ENCODE measurements at regions not wholly inside any gene's neighbourhood (a gene's known extent, or its start where the extent isn't known, plus 50 kb on each side); places are given as distances from the start of the nearest gene placed in this dataset.

- H3K4me3 Mint-ChIP-seq (ENCODE audit: unreplicated experiment): no peak overlapping the region
- H3K27ac Mint-ChIP-seq (ENCODE audit: unreplicated experiment): no peak overlapping the region
- no peak for TF ChIP-seq CTCF (IDR thresholded peaks at IDR 0.05; ENCODE audit: unreplicated experiment)
- DNase-seq (ENCODE audit: low spot score): no peak
- H3K4me1 Mint-ChIP-seq (ENCODE audit: unreplicated experiment): no peaks in the 10 kb centered on the region
- no peaks in the 10 kb centered on the region for H3K36me3 Mint-ChIP-seq (ENCODE audit: low read depth, unreplicated experiment)
- no peaks in the 10 kb centered on the region for H3K27me3 Mint-ChIP-seq (ENCODE audit: unreplicated experiment)
- H3K9me3 Mint-ChIP-seq (ENCODE audit: unreplicated experiment): no peaks in the 10 kb centered on the region
Measured at GRCh38 chr11:81915045-81915444, 818.6 kb downstream of the FAM181B start.

GRCh38 chr11:81913793-81914192, 819.9 kb downstream of the FAM181B start:
- no peak overlapping the region for H3K4me3 Mint-ChIP-seq (ENCODE audit: unreplicated experiment)

GRCh38 chr11:81907996-81908395, 825.7 kb downstream of the FAM181B start:
- no peak overlapping the region for H3K4me3 Mint-ChIP-seq (ENCODE audit: unreplicated experiment)
- no peak overlapping the region for H3K27ac Mint-ChIP-seq (ENCODE audit: unreplicated experiment)
- no peaks in the 10 kb centered on the region for H3K36me3 Mint-ChIP-seq (ENCODE audit: low read depth, unreplicated experiment)

More at GRCh38 chr11:81913793-81914192, 819.9 kb downstream of the FAM181B start:
- DNase-seq (ENCODE audit: low spot score): no peak
- no peak for TF ChIP-seq CTCF (IDR thresholded peaks at IDR 0.05; ENCODE audit: unreplicated experiment)
- Mint-ChIP-seq H3K36me3 (ENCODE audit: low read depth, unreplicated experiment) (no peaks in the 10 kb centered on the region), H3K9me3 (ENCODE audit: unreplicated experiment) (no peaks in the 10 kb centered on the region), H3K4me1 (ENCODE audit: unreplicated experiment) (no peaks in the 10 kb centered on the region), H3K27ac (ENCODE audit: unreplicated experiment) (no peak overlapping the region), H3K27me3 (ENCODE audit: unreplicated experiment) (no peaks in the 10 kb centered on the region)

GRCh38 chr11:81899156-81899555, 834.5 kb downstream of the FAM181B start:
- DNase-seq (ENCODE audit: low spot score): no peak
- Mint-ChIP-seq H3K4me3 (ENCODE audit: unreplicated experiment) (no peak overlapping the region), H3K4me1 (ENCODE audit: unreplicated experiment) (no peaks in the 10 kb centered on the region), H3K36me3 (ENCODE audit: low read depth, unreplicated experiment) (no peaks in the 10 kb centered on the region), H3K27ac (ENCODE audit: unreplicated experiment) (no peak overlapping the region), H3K9me3 (ENCODE audit: unreplicated experiment) (no peaks in the 10 kb centered on the region), H3K27me3 (ENCODE audit: unreplicated experiment) (no peaks in the 10 kb centered on the region)
- no peak for TF ChIP-seq CTCF (IDR thresholded peaks at IDR 0.05; ENCODE audit: unreplicated experiment)

More at GRCh38 chr11:81907996-81908395, 825.7 kb downstream of the FAM181B start:
- no peaks in the 10 kb centered on the region for H3K27me3 Mint-ChIP-seq (ENCODE audit: unreplicated experiment)
- no peaks in the 10 kb centered on the region for H3K9me3 Mint-ChIP-seq (ENCODE audit: unreplicated experiment)
- no peak for TF ChIP-seq CTCF (IDR thresholded peaks at IDR 0.05; ENCODE audit: unreplicated experiment)
- DNase-seq (ENCODE audit: low spot score): no peak
- no peaks in the 10 kb centered on the region for H3K4me1 Mint-ChIP-seq (ENCODE audit: unreplicated experiment)

GRCh38 chr11:81897639-81898038, 836.0 kb downstream of the FAM181B start:
- H3K27me3 Mint-ChIP-seq (ENCODE audit: unreplicated experiment): no peaks in the 10 kb centered on the region
- no peak overlapping the region for H3K27ac Mint-ChIP-seq (ENCODE audit: unreplicated experiment)
- H3K9me3 Mint-ChIP-seq (ENCODE audit: unreplicated experiment): no peaks in the 10 kb centered on the region
- no peaks in the 10 kb centered on the region for H3K4me1 Mint-ChIP-seq (ENCODE audit: unreplicated experiment)
- no peaks in the 10 kb centered on the region for H3K36me3 Mint-ChIP-seq (ENCODE audit: low read depth, unreplicated experiment)
- TF ChIP-seq CTCF (IDR thresholded peaks at IDR 0.05; ENCODE audit: unreplicated experiment): no peak
- no peak overlapping the region for H3K4me3 Mint-ChIP-seq (ENCODE audit: unreplicated experiment)
- no peak for DNase-seq (ENCODE audit: low spot score)
